NCI-H1930 (cell line): ENCODE measurements at regions not wholly inside any gene's neighbourhood (a gene's known extent, or its start where the extent isn't known, plus 50 kb on each side); places are given as distances from the start of the nearest gene placed in this dataset.

Experiments
- DNase-seq, 2 experiments: peaks; one replicate each; lab custom pipeline; 2025; lab: John Stamatoyannopoulos, UW

DNA sequence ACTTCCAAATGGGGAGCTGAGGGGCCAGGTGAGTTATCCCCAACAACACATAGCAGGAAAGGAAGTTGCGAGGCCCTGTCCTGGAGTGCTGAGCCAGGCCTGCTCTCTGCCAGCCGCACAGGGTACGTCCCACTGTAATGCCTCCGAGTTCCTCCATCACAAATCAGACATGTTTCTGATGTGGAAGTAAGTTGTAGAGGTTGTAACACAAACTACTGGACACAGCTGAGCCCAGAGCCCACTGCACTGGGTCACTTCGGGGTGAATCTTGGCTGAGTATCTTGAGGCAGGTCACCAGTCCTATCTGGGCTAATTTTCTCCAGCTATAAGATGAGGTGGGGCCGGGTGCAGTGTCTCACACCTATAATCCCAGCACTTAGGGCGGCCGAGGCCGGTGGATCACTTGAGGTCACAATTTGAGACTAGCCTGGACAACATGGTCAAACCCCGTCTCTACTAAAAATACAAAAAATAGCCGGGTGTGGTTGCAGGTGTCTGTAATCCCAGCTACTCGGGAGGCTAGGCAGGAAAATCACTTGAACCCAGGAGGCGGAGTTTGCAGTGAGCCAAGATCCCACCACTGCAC is 100.8 kb upstream of the CDH5 start:
- DNase-seq: no peak

DNA sequence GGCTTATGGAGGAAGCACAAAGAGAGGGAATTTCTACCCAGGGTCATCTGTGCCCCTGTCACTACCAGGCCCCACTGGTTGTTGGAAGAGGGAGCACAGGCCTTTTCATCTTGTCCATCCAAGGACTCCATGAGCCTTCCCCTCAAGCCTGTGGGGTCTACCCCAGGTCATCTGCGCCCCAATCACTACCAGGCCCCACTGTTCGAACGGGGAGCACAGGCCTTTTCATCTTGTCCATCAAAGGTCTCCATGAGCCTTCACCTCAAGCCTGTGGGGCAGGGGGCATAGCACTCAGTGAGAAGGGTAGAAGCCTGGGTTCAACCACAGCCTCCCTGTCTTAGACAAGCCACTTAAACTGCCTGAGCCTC is 101.5 kb upstream of the CDH5 start:
- DNase-seq: no peak

GRCh38 chr16:66264311-66265047 is 102.0 kb upstream of the CDH5 start:
- DNase-seq: no peak

GRCh38 chr16:66263973-66264310 is 102.5 kb upstream of the CDH5 start:
- no peak for DNase-seq

- no peak for DNase-seq
These were observed 103.1 kb upstream of the CDH5 start for GRCh38 chr16:66263168-66263972.

DNA sequence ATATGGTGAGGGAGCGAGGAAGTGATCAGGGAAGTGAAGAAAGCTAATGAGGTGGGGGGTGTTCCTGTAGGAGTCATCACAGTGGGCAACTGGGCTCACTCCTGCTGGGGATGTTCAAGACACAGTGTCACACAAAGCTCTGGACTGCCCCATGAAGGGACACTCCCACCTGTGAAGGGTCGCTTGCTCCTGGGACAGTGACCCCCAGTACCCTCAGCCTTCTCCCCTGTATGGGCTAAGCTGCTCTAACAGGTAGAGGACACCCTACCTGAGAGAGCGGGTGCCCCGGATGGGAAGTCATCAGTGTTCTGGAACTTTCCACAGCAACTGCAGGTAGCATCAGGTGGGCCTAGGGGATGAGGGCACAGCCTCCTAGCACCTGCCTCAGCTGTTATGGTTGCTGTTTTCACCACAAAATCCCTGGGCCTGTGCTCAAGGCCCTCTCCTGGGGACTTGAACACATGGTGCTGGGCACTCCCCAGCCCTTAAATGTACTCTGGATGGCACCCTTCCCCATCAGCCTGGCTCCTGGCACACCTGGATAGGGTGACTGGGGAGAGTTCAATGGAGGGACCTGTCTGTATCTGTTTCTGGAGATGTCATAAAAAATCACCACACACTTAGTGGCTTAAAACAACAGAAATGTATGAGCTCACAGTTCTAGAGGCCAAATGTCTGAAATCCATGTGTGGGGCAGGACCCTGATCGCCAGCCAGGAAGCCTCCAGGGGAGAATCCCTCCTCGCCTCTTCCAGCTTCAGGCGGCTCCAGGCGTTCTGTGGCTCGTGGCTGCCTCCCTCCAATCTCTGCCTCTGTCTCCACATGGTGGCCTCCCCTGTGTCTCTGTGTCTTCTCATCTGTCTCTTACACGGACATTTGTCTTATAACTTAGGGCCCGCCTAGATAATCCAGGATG is 104.0 kb upstream of the CDH5 start:
- no peak for DNase-seq

DNA sequence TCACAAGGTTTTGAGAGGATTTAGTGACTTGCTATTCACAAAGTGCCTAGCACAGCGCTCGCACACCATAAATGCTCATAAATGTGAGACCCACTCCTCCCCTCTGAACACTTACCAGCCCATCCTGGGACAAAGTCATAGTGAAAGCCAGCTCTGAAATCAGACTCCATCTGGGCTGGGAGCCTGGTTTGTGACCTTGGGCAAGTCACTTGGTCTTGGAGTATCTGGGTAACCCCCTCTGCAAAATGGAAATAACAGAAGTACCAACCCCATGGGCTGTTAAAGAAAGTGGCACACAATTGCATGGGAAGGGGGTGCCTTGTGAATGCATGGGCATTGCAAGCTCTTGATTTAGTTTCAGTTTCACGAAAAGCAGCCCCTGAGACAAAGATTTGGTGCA is 104.7 kb upstream of the CDH5 start:
- no peak for DNase-seq

DNA sequence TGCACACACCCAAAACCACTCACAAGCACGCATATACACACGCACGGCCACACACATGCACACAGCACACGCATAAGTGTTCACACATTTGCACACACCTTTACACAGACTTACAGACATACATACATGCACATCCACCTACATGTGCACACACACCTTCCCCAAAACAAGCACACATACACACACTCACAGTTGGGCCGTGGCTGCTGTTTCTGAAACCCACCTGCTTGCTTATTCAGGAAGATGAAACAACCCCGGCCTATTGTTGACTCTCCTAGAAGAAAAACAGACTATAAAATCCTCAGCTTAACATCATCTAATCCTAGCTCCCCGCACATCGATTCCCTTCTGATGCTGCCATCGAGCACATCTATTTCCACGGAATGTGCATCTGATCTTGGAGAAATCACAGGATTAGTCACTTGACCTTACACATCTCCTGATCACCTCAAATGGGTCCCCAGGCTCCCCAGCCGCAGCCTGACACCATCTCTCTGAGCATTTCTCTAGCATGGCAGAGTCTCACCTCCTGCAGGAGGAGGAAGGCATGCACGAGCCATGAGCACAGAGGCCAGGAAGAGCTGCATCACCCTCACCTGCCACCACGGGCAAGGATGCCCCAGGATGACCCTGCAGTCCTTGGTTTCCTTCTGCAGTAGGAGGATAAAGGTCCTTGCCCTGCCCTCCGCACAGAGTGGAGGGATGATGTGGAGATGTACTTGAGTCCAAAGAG is 105.8 kb upstream of the CDH5 start:
- DNase-seq: no peak

GRCh38 chr16:66258916-66259845 is 107.3 kb upstream of the CDH5 start:
- DNase-seq: no peak

- no peak for DNase-seq
These were observed 109.6 kb upstream of the CDH5 start for GRCh38 chr16:66256919-66257318.

DNA sequence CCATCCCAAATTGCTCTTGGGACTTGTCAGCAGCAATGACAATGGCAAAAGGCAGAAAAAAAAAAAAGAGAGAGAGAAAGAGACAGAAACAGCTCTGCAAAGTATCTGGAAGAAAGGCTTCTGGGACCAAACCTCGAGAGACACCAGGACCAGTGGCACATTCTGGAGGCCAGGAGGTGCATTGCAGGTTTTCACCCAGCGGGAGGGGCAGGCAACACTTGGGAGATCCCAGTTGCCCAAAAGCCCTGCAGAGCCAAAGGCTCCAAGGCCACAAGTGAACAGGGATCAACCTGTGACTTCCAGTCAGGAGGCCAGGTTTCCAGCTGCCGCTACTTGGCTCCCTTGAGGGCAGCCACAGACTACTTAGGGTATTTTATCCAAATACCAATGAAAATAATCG is 110.8 kb upstream of the CDH5 start:
- DNase-seq: no peak

DNA sequence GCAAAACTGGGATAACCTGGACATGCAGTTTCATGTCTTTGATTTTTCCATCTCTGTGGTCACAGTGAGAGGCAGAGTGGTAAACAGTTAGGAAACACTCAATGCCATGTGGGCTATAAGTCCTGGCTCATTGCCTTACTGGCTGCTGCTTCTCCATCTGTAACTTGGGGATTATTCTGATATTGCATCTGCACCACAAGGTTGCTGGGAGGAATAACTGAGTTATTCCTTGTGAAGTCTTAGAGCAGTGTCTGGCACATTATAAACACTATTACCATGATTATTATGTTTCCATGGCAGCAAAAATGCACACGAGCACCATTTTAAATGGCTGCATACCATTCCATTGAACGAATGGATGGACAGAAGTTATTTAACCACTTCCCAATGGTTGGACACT is 111.7 kb upstream of the CDH5 start:
- no peak for DNase-seq

- DNase-seq: no peak
These were observed 112.4 kb upstream of the CDH5 start for GRCh38 chr16:66254106-66254505.

DNA sequence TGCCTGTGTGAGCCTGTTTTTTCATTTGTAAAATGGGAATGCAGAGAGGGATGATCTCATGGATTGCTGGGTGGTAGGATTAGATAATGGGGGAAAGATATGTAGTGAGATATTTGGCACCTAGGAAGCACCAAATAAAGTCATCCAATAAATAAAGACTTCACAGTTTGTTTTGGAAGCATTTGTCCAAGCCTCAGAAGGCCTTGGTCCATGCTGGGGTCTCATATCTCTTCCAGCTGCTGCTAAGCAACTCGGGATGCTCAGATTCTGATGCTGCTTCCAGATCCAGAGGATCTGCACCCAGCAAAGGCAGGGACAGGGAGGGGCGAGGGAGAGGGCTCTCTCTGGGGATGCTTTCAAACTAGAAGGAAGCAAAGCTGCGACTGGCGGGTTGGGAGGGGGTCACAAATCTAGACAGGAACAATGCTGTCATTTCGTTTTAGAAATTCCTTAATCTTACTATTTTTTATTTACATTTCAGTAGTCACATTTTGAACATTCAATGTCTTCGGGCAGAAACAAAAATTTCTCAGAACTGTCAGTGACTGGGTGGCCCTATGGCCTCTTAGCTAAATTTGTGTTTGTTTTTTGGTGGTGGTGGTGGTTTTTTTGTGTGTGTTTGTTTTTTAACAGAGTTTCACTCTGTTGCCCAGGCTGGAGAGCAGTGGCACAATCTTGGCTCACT is 114.9 kb upstream of the CDH5 start:
- DNase-seq: no peak

DNA sequence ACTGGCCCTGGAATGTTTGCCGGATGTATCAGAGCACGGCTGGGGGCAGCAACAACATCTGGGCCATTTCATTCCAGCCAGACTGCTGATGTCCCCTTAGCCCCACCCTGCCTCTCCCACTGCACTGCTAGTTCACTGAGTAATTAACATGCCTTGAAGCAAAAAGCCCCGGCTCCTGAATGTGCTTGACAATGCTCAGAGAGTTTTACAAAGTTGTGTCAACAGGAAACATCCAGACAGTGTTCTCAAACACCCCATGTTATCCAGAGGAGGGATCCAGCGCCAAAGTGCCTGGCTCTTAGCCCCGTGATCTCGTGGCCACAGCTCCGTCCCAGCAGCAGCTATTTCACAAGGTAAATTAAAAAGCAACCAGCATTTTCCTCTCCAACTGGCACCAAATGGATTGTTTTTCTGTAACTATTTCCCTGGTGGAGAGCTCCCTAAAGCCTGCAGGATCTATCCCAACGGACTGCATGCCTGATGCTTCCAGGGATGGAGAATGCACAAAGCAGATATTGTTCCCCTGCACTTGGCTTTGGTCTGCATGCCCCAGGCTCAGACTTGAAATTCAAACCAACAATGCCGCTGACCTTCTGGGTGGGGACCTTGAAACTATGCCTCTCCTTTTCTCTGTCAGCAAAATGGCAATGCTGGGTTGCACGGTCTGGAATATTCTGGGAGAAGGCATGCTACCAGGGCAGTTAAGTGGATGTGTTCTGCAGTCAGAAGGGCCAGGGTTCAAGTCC is 115.6 kb upstream of the CDH5 start:
- no peak for DNase-seq

- no peak for DNase-seq
These were observed 118.7 kb upstream of the CDH5 start for GRCh38 chr16:66247516-66248481.

DNA sequence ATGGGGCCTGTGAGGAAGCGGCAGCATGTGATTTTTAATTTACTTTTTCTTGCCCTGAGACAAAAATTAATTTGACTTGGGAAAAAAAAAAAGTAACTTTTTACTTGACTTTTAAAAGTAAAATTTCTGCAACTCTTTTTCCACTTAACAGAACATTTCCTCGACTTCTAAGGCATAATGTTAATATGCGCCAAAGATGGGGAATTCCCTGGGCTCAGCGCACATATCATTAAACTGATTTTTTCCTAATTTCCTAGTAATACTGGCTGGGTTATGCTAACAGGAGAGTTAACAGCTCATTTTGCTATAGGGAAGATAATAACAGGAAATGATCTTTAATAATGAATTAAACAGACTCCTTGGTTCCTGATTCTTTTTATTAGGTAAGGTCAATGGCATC is 120.6 kb upstream of the CDH5 start:
- DNase-seq: no peak

- DNase-seq: no peak
These were observed 121.4 kb upstream of the CDH5 start for GRCh38 chr16:66245072-66245471.
